Bronchial epithelial cell (primary cell): ENCODE measurements at regions not wholly inside any gene's neighbourhood (a gene's known extent, or its start where the extent isn't known, plus 50 kb on each side); places are given as distances from the start of the nearest gene placed in this dataset.

Experiments
- DNase-seq: peaks from one replicate; pipeline ENCODE4 v3.0.0-alpha.2; 2010; ENCODE audit warnings: low read depth
- FAIRE-seq: peaks from 2 replicates; lab custom pipeline; 2011; peaks lifted over from hg19 to GRCh38; lab: Jason Lieb, UNC
- H3K27me3 ChIP-seq: 2 replicates; pipeline ENCODE4 v1.5.1; 2011; ENCODE audit warnings: low read length; ENCODE audit not compliant: control insufficient read depth, insufficient read depth
- H3K36me3 ChIP-seq: 2 replicates; pipeline ENCODE4 v1.5.1; 2011; ENCODE audit warnings: low read length; ENCODE audit not compliant: control insufficient read depth, insufficient read depth
- H3K4me3 ChIP-seq: 2 replicates; pipeline ENCODE4 v1.5.1; 2011; ENCODE audit warnings: mild to moderate bottlenecking, low read depth, low read length, control low read depth
- TF ChIP-seq, protein P1 (sequence below): IDR thresholded peaks from 2 replicates; pipeline ENCODE4 v1.5.1; 2011; ENCODE audit warnings: mild to moderate bottlenecking, moderate library complexity, low read length, control low read depth, inconsistent platforms; ENCODE audit not compliant: insufficient read depth, severe bottlenecking

DNA sequence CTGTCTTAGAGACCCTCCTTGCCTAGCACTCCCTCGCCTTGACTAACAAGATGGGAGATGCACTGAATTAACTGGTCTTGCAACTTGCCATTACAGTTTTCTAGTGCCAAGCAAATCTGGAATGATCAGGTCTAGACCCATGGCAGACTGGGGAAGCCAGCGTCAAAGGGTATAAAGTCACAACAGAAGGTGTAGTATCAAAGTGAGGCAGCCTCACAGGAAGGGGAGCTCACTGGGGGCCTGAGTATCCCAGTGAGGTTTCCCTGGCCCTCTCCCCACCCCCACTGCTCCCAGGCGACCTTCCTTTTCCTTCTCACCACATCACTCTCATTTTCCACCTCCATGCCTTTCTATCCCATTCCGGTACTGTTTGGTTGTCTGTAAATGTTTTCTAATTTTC is 83.5 kb upstream of the DOCK9 start:
- no peaks in the 10 kb centered on the region for H3K27me3 ChIP-seq
- no peak for FAIRE-seq
- no peak for DNase-seq
- no peaks in the 10 kb centered on the region for H3K36me3 ChIP-seq
- no peak overlapping the region for H3K4me3 ChIP-seq
- TF ChIP-seq, protein P1, sequence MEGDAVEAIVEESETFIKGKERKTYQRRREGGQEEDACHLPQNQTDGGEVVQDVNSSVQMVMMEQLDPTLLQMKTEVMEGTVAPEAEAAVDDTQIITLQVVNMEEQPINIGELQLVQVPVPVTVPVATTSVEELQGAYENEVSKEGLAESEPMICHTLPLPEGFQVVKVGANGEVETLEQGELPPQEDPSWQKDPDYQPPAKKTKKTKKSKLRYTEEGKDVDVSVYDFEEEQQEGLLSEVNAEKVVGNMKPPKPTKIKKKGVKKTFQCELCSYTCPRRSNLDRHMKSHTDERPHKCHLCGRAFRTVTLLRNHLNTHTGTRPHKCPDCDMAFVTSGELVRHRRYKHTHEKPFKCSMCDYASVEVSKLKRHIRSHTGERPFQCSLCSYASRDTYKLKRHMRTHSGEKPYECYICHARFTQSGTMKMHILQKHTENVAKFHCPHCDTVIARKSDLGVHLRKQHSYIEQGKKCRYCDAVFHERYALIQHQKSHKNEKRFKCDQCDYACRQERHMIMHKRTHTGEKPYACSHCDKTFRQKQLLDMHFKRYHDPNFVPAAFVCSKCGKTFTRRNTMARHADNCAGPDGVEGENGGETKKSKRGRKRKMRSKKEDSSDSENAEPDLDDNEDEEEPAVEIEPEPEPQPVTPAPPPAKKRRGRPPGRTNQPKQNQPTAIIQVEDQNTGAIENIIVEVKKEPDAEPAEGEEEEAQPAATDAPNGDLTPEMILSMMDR, result no peak

DNA sequence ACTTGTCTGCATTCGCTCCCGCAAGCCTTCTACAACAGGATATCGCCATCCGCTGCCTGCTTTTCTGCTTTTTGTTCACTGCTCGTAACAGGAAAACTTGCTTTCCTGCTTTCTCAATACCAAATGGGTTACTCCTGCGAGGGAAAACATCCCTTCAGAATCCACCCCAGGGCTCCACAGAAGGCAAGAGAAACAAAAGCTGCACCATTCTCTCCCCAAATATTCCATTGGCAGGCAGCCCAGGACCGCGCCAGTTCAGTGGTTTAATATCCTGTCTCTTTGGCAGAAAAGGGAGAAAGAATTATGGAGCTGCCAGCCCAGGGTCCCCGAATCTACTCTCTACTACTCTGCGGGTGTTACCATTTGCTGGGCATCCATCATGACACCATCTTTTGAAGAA is 84.7 kb upstream of the DOCK9 start:
- H3K27me3 ChIP-seq, result no peaks in the 10 kb centered on the region
- FAIRE-seq, result no peak
- H3K4me3 ChIP-seq, result no peak overlapping the region
- TF ChIP-seq, protein P1, result no peak
- DNase-seq, result peak; percentile 63
- H3K36me3 ChIP-seq, result no peaks in the 10 kb centered on the region

DNA sequence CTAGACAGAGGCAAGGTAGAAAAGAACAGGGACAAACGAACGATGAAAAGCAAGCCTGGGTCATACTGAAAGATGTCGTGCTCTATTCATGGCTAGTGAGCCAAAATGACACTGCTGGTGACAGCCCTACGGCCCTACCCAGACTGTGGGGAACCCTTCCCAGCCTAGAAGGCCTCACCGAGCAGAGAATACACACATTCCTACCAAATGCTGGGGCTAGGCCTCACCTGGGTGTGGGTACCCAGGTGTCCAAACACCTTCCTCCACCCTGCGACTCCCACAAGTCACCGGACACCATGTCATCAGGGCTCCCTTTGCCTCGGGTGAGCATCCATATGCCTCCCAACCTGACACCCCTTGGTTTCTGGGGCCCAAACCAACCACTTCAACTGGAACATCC is 85.3 kb upstream of the DOCK9 start:
- H3K27me3 ChIP-seq, result no peaks in the 10 kb centered on the region
- FAIRE-seq, result no peak
- DNase-seq, result no peak
- no peaks in the 10 kb centered on the region for H3K36me3 ChIP-seq
- no peak overlapping the region for H3K4me3 ChIP-seq
- TF ChIP-seq, protein P1, result no peak

DNA sequence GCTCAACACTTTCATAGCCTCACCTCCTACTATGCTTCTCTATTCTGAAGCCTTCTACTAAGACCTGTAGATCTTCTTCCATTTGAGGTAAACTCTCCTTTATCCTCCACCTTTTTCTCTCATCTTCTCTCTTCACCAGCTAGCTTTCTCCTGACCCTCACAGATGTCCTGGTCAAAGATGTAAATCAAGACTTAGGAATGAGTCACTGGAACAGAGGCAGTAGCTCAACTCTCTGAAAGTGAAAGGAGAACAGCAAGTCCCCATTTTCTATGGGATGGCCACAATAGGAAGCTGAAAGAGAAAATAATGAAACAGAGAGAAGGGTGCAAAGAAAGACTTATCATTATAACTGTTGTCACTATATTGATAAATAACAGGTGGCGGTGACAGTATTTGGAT is 86.1 kb upstream of the DOCK9 start:
- DNase-seq (no peak), FAIRE-seq (no peak)
- no peaks in the 10 kb centered on the region for H3K27me3 ChIP-seq
- TF ChIP-seq, protein P1, result no peak
- no peaks in the 10 kb centered on the region for H3K36me3 ChIP-seq
- H3K4me3 ChIP-seq, result no peak overlapping the region

DNA sequence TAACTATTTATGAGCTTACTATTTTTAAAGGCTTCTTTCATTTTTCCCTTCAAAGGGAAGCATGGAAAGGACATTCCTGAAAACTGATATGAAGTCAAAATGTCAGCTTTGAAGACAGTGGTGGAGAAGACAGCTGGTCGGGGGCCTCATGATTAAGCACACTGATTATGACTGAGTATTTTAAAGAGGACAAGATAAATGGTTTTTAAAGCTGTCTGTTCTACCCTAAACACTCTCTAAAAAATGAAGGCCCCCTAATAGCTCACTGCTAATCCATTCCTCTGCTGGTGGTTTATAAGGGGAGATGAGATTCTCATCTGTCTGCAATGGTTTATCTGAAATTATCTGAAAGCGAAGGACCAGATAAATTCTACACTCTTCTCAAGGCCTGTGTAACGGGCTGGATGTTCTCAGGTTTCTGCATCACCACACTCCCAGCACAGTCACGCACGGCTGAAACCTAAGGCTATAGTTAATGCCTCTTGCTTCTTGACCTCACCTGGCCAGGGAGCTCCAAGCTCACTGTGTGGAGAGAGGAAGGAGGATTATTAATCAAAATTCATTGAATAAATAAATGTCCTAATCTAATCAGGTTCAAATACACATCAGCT is 86.9 kb upstream of the DOCK9 start:
- no peak for FAIRE-seq

More for the DNA sequence above, 86.9 kb upstream of the DOCK9 start:
- no peak overlapping the region for H3K4me3 ChIP-seq
- no peak for DNase-seq
- H3K27me3 ChIP-seq, result no peaks in the 10 kb centered on the region
- no peaks in the 10 kb centered on the region for H3K36me3 ChIP-seq
- TF ChIP-seq, protein P1, result no peak
